ENCODE measurements at regions not wholly inside any gene's neighbourhood (a gene's known extent, or its start where the extent isn't known, plus 50 kb on each side); places are given as distances from the start of the nearest gene placed in this dataset.

DNA sequence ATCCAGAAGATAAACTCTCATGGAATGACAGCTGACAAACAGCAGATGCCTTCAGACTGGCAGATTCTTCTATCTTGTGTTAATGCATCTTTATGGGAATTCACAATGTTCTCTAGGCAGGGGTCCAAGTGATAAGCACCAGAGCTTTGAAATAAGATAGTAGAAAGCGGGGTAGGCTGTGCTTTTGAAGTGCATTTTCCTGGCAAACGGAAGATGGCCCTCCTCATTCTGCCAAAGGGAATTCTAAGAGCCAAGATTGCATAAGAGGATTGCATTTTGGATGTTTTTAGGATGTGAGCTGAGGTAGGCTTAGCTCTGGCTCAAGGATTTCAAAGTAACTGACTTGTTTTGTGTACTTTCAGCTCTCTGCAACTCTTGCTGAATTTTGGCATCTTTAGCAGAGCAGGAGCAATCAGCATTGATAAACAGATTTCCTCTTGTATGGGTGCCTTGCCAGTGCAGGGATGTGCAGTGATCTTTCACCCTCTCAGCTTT is 298.5 kb upstream of the KLF6 start:
- no peak for DNase-seq
- Histone ChIP-seq H3K4me1 (peaks cover 17 to 50% (median 34%) of the 10 kb centered on the region in 6 donors), H3K36me3 (no peaks in the 10 kb centered on the region), H3K27ac (peak overlapping the region in 7 of 8 donors; percentile 32 to 75 (median 38)), H3K27me3 (replicated peaks in 1 of 7) (no peaks in the 10 kb centered on the region), H3K4me3 (no peak overlapping the region), H3K9me3 (no peaks in the 10 kb centered on the region)
- 45 to 63% (median 59%) methylated on average over 2 of the region's 2 CpGs for WGBS, 5 donors
- TF ChIP-seq POLR2AphosphoS5 (IDR thresholded peaks at IDR 0.05) (peak in 1 of 3 donors; percentile 43), POLR2A (IDR thresholded peaks at IDR 0.05) (no peak)
- intact Hi-C loops (cut with DNase I; ENCODE audit: low total_unique reads), result no loop called here

GRCh38 chr10:4082861-4083260 is 297.9 kb upstream of the KLF6 start:
- Histone ChIP-seq H3K4me3 (no peak overlapping the region), H3K27ac (peak overlapping the region in 5 of 8 donors; percentile 34 to 75 (median 51)), H3K9me3 (no peaks in the 10 kb centered on the region), H3K36me3 (no peaks in the 10 kb centered on the region), H3K4me1 (peaks cover 17 to 50% (median 34%) of the 10 kb centered on the region in 6 donors), H3K27me3 (replicated peaks in 1 of 7) (no peaks in the 10 kb centered on the region)
- DNase-seq, result no peak
- WGBS, 5 donors, result 57 to 73% (median 62%) methylated on average over 2 of the region's 2 CpGs
- intact Hi-C loops (cut with DNase I; ENCODE audit: low total_unique reads), result no loop called here
- TF ChIP-seq, protein P1, sequence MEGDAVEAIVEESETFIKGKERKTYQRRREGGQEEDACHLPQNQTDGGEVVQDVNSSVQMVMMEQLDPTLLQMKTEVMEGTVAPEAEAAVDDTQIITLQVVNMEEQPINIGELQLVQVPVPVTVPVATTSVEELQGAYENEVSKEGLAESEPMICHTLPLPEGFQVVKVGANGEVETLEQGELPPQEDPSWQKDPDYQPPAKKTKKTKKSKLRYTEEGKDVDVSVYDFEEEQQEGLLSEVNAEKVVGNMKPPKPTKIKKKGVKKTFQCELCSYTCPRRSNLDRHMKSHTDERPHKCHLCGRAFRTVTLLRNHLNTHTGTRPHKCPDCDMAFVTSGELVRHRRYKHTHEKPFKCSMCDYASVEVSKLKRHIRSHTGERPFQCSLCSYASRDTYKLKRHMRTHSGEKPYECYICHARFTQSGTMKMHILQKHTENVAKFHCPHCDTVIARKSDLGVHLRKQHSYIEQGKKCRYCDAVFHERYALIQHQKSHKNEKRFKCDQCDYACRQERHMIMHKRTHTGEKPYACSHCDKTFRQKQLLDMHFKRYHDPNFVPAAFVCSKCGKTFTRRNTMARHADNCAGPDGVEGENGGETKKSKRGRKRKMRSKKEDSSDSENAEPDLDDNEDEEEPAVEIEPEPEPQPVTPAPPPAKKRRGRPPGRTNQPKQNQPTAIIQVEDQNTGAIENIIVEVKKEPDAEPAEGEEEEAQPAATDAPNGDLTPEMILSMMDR (IDR thresholded peaks at IDR 0.05 in 8 of 11, conservative IDR thresholded peaks at IDR 0.05 in 3 of 11), result no peak
- TF ChIP-seq POLR2A (IDR thresholded peaks at IDR 0.05), result no peak
- no peak for TF ChIP-seq POLR2AphosphoS5 (IDR thresholded peaks at IDR 0.05)

GRCh38 chr10:4081685-4082111 is 296.7 kb upstream of the KLF6 start:
- Histone ChIP-seq H3K27ac (peak overlapping the region in 6 of 8 donors; percentile 46 to 78 (median 64)), H3K4me1 (peaks cover 17 to 50% (median 34%) of the 10 kb centered on the region in 6 donors), H3K36me3 (no peaks in the 10 kb centered on the region), H3K27me3 (replicated peaks in 1 of 7) (no peaks in the 10 kb centered on the region), H3K4me3 (no peak overlapping the region), H3K9me3 (no peaks in the 10 kb centered on the region)
- WGBS, 5 donors, result 68 to 81% (median 74%) methylated on average over 4 to 5 of the region's 5 CpGs
- intact Hi-C loops (cut with DNase I; ENCODE audit: low total_unique reads), result no loop called here
- no peak for DNase-seq
- TF ChIP-seq, protein P1 (IDR thresholded peaks at IDR 0.05 in 8 of 11, conservative IDR thresholded peaks at IDR 0.05 in 3 of 11), result no peak
- peak in 1 of 3 donors; percentile 32 for TF ChIP-seq POLR2AphosphoS5 (IDR thresholded peaks at IDR 0.05)

GRCh38 chr10:4080225-4080805 is 295.3 kb upstream of the KLF6 start:
- Histone ChIP-seq H3K4me3 (no peak overlapping the region), H3K27me3 (replicated peaks in 1 of 7) (no peaks in the 10 kb centered on the region), H3K36me3 (no peaks in the 10 kb centered on the region), H3K9me3 (no peaks in the 10 kb centered on the region), H3K4me1 (peaks cover 17 to 53% (median 34%) of the 10 kb centered on the region in 6 donors), H3K27ac (peak overlapping the region in 6 of 8 donors; percentile 46 to 78 (median 64))
- no peak for DNase-seq
- intact Hi-C loops (cut with DNase I; ENCODE audit: low total_unique reads), result no loop called here
- TF ChIP-seq POLR2A (IDR thresholded peaks at IDR 0.05) (no peak), POLR2AphosphoS5 (IDR thresholded peaks at IDR 0.05) (no peak)
- TF ChIP-seq, protein P1 (IDR thresholded peaks at IDR 0.05 in 8 of 11, conservative IDR thresholded peaks at IDR 0.05 in 3 of 11), result no peak
- WGBS, 5 donors, result 66 to 88% (median 80%) methylated on average over 7 of the region's 7 CpGs
